ENCODE measurements at regions not wholly inside any gene's neighbourhood (a gene's known extent, or its start where the extent isn't known, plus 50 kb on each side); places are given as distances from the start of the nearest gene placed in this dataset.

GRCh38 chr13:74003374-74003773, 130.8 kb downstream of the KLF12 start:
- in situ Hi-C loops (cut with HindIII; ENCODE audit: low sequenced_read_pairs) = no loop called here
- no peak for DNase-seq (ENCODE audit: low read depth, low spot score)
- no peak overlapping the region for H3K4me3 ChIP-seq (ENCODE audit: low read depth, low read length)
- TF ChIP-seq CTCF (IDR thresholded peaks at IDR 0.05; ENCODE audit: low read depth, low read length) = no peak

- H3K4me3 ChIP-seq (ENCODE audit: low read depth, low read length) = no peak overlapping the region
- TF ChIP-seq CTCF (IDR thresholded peaks at IDR 0.05; ENCODE audit: low read depth, low read length) = no peak
- in situ Hi-C loops (cut with HindIII; ENCODE audit: low sequenced_read_pairs) = no loop called here
- no peak for DNase-seq (ENCODE audit: low read depth, low spot score)
Measured at GRCh38 chr13:74000876-74001275, 133.3 kb downstream of the KLF12 start.

GRCh38 chr13:73998631-73999030, 135.6 kb downstream of the KLF12 start:
- DNase-seq (ENCODE audit: low read depth, low spot score) = no peak
- in situ Hi-C loops (cut with HindIII; ENCODE audit: low sequenced_read_pairs) = no loop called here
- no peak overlapping the region for H3K4me3 ChIP-seq (ENCODE audit: low read depth, low read length)
- no peak for TF ChIP-seq CTCF (IDR thresholded peaks at IDR 0.05; ENCODE audit: low read depth, low read length)

- DNase-seq (ENCODE audit: low read depth, low spot score) = no peak
- in situ Hi-C loops (cut with HindIII; ENCODE audit: low sequenced_read_pairs) = no loop called here
- H3K4me3 ChIP-seq (ENCODE audit: low read depth, low read length) = no peak overlapping the region
- TF ChIP-seq CTCF (IDR thresholded peaks at IDR 0.05; ENCODE audit: low read depth, low read length) = no peak
Measured at GRCh38 chr13:73997964-73998363, 136.2 kb downstream of the KLF12 start.

GRCh38 chr13:73996569-73996968, 137.6 kb downstream of the KLF12 start:
- H3K4me3 ChIP-seq (ENCODE audit: low read depth, low read length) = no peak overlapping the region
- DNase-seq (ENCODE audit: low read depth, low spot score) = no peak
- no peak for TF ChIP-seq CTCF (IDR thresholded peaks at IDR 0.05; ENCODE audit: low read depth, low read length)
- in situ Hi-C loops (cut with HindIII; ENCODE audit: low sequenced_read_pairs) = no loop called here

DNA sequence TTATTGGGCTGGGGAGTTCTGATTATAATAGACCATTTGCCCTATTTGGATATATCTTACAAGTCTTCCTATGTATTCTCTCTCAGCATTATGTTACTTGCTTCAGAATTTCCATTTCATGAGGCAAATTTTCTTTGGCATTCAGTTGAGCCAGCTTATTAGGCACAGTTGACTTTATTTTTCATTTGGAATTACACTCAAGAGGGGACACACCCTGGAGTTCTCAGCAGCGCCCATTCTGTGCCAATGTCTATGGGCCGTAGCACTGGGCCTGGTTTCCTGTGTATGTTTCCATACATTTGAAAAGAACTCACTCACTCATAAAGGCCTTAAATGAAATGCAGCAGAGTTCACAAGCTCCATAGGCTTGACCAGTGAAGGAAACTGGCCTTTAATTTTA, 138.5 kb downstream of the KLF12 start:
- in situ Hi-C loops (cut with HindIII; ENCODE audit: low sequenced_read_pairs) = no loop called here
- no peak for DNase-seq (ENCODE audit: low read depth, low spot score)
- H3K4me3 ChIP-seq (ENCODE audit: low read depth, low read length) = no peak overlapping the region
- no peak for TF ChIP-seq CTCF (IDR thresholded peaks at IDR 0.05; ENCODE audit: low read depth, low read length)

DNA sequence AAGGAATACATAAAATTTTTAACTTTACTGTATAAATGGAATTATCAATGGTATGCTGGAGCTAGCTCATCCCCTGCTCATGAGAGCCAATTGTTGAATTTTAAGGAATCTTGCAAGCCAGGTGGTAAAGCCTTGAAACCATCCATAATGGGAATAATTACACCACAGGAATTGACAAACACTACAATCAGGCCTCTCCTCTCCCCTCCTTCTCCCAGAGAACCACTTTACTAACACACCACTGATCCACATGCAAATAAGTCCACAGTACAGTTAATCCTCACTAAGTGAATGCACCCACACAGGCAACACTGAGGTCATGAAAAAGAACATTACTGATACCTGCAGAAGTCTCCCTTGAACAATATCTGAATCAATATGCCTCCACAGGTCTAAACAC, 140.5 kb downstream of the KLF12 start:
- DNase-seq (ENCODE audit: low read depth, low spot score) = no peak
- in situ Hi-C loops (cut with HindIII; ENCODE audit: low sequenced_read_pairs) = no loop called here
- H3K4me3 ChIP-seq (ENCODE audit: low read depth, low read length) = no peak overlapping the region
- TF ChIP-seq CTCF (IDR thresholded peaks at IDR 0.05; ENCODE audit: low read depth, low read length) = no peak
